ENCODE measurements at regions not wholly inside any gene's neighbourhood (a gene's known extent, or its start where the extent isn't known, plus 50 kb on each side); places are given as distances from the start of the nearest gene placed in this dataset.

DNA sequence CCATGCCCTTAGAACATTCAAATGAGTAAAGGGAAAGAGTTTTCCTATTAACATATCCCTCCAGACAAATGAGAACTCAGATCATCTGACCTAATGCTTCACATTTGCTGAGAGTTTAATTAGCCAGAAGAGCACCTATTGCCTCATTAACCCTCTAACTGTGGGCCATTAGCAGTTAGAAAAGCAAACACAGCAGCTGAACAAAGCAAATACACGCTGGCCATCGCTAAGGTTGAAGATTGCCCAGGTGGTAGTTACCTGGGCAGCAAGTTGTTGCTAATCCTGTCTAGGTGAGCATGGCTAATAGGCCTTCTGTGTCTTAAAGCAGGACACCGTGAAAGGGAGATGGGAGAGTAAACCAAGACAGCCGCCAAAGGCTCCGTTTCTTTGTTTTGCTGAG, 49.9 kb upstream of the UCN3 start:
- TF ChIP-seq POLR2A (IDR thresholded peaks at IDR 0.05; ENCODE audit: extremely low read depth, insufficient read length) = no peak
- TF ChIP-seq, protein P1, sequence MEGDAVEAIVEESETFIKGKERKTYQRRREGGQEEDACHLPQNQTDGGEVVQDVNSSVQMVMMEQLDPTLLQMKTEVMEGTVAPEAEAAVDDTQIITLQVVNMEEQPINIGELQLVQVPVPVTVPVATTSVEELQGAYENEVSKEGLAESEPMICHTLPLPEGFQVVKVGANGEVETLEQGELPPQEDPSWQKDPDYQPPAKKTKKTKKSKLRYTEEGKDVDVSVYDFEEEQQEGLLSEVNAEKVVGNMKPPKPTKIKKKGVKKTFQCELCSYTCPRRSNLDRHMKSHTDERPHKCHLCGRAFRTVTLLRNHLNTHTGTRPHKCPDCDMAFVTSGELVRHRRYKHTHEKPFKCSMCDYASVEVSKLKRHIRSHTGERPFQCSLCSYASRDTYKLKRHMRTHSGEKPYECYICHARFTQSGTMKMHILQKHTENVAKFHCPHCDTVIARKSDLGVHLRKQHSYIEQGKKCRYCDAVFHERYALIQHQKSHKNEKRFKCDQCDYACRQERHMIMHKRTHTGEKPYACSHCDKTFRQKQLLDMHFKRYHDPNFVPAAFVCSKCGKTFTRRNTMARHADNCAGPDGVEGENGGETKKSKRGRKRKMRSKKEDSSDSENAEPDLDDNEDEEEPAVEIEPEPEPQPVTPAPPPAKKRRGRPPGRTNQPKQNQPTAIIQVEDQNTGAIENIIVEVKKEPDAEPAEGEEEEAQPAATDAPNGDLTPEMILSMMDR (IDR thresholded peaks at IDR 0.05; ENCODE audit: low read depth, low read length) = no peak
- TF ChIP-seq, protein P2, sequence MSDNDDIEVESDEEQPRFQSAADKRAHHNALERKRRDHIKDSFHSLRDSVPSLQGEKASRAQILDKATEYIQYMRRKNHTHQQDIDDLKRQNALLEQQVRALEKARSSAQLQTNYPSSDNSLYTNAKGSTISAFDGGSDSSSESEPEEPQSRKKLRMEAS (IDR thresholded peaks at IDR 0.05; ENCODE audit: low read depth, low read length) = no peak
- no peak for TF ChIP-seq MYC (IDR thresholded peaks at IDR 0.05; ENCODE audit: low read depth, low read length)
